ENCODE measurements at regions not wholly inside any gene's neighbourhood (a gene's known extent, or its start where the extent isn't known, plus 50 kb on each side); places are given as distances from the start of the nearest gene placed in this dataset.

GRCh38 chr1:101428562-101428961 lies 191.7 kb downstream of the S1PR1 start:
- no peak overlapping the region for H3K27ac ChIP-seq (replicated peaks)
- intact Hi-C loops (cut with micrococcal nuclease) = no loop called here
- H3K27me3 ChIP-seq (ENCODE audit: low read depth) = no peaks in the 10 kb centered on the region
- H3K4me3 ChIP-seq = no peak overlapping the region
- no peak for DNase-seq
- no peak for TF ChIP-seq CTCF (IDR thresholded peaks at IDR 0.05; ENCODE audit: borderline replicate concordance)
- no peaks in the 10 kb centered on the region for H3K36me3 ChIP-seq
- H3K4me1 ChIP-seq = no peaks in the 10 kb centered on the region
- peaks cover 23% of the 10 kb centered on the region for H3K9me3 ChIP-seq (replicated peaks)

- no peak for TF ChIP-seq CTCF (IDR thresholded peaks at IDR 0.05; ENCODE audit: borderline replicate concordance)
- no peak overlapping the region for H3K4me3 ChIP-seq
- H3K27ac ChIP-seq (replicated peaks) = no peak overlapping the region
- no peaks in the 10 kb centered on the region for H3K27me3 ChIP-seq (ENCODE audit: low read depth)
- no peaks in the 10 kb centered on the region for H3K36me3 ChIP-seq
- H3K4me1 ChIP-seq = no peaks in the 10 kb centered on the region
- intact Hi-C loops (cut with micrococcal nuclease) = no loop called here
- no peak for DNase-seq
- peaks cover 13% of the 10 kb centered on the region for H3K9me3 ChIP-seq (replicated peaks)
Observed at GRCh38 chr1:101431956-101432510, 195.2 kb downstream of the S1PR1 start.

DNA sequence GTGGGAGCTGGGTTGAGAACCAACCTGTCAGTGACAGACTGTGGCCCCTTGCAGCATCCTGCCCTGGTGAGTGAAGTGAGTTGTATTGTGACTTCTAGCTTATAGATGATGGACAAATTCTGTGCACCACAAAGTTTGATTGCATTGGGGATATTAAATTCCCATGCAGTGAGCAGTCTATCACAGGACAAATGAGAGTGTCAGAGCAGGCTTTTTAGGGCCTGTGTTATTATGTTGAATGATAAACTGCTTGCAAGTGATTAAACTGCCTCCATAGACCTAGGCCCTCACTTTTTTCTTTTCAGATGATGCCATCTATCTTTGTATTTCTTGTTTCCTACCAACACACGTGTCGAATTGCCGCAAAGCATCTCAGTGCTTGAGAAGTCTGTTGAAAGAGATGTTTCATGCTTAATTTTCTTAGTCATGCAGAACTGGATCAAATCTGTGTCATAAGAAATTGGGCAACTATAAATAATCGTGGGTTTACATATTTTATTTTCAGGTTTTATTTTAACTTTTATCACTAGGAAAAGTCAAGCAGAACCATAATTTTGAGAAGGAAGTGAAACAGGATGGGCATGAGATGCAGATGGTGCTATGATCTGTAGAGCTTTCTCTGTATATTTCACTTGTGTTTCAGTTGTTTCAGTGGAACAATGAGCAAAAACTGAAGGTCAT lies 199.2 kb downstream of the S1PR1 start:
- no peaks in the 10 kb centered on the region for H3K9me3 ChIP-seq (replicated peaks)
- no peaks in the 10 kb centered on the region for H3K36me3 ChIP-seq
- intact Hi-C loops (cut with micrococcal nuclease) = no loop called here
- H3K27ac ChIP-seq (replicated peaks) = no peak overlapping the region
- no peak for DNase-seq
- no peak for TF ChIP-seq CTCF (IDR thresholded peaks at IDR 0.05; ENCODE audit: borderline replicate concordance)
- H3K27me3 ChIP-seq (ENCODE audit: low read depth) = no peaks in the 10 kb centered on the region
- H3K4me3 ChIP-seq = no peak overlapping the region
- H3K4me1 ChIP-seq = peaks cover 4% of the 10 kb centered on the region

GRCh38 chr1:101437800-101438199 lies 201.0 kb downstream of the S1PR1 start:
- Histone ChIP-seq H3K4me1 (peaks cover 8% of the 10 kb centered on the region), H3K4me3 (no peak overlapping the region), H3K27me3 (ENCODE audit: low read depth) (peaks cover 4% of the 10 kb centered on the region), H3K27ac (replicated peaks) (no peak overlapping the region), H3K36me3 (no peaks in the 10 kb centered on the region), H3K9me3 (replicated peaks) (no peaks in the 10 kb centered on the region)
- intact Hi-C loops (cut with micrococcal nuclease) = no loop called here
- no peak for DNase-seq
- no peak for TF ChIP-seq CTCF (IDR thresholded peaks at IDR 0.05; ENCODE audit: borderline replicate concordance)

- peak; percentile 39 for TF ChIP-seq CTCF (IDR thresholded peaks at IDR 0.05; ENCODE audit: borderline replicate concordance)
Observed at GRCh38 chr1:101438359-101438758, 201.5 kb downstream of the S1PR1 start.

More at GRCh38 chr1:101438359-101438758, 201.5 kb downstream of the S1PR1 start:
- no peak overlapping the region for H3K4me3 ChIP-seq
- no peaks in the 10 kb centered on the region for H3K36me3 ChIP-seq
- intact Hi-C loops (cut with micrococcal nuclease) = no loop called here
- no peak overlapping the region for H3K27ac ChIP-seq (replicated peaks)
- peaks cover 8% of the 10 kb centered on the region for H3K4me1 ChIP-seq
- DNase-seq = no peak
- H3K27me3 ChIP-seq (ENCODE audit: low read depth) = peaks cover 4% of the 10 kb centered on the region
- H3K9me3 ChIP-seq (replicated peaks) = no peaks in the 10 kb centered on the region
